LNCaP clone FGC (cell line): ENCODE measurements at regions not wholly inside any gene's neighbourhood (a gene's known extent, or its start where the extent isn't known, plus 50 kb on each side); places are given as distances from the start of the nearest gene placed in this dataset.
"Not testable (repeated sequence)": the region's sequence is repeated elsewhere in the genome, so short reads cannot be mapped to it uniquely, and the experiment has no call there.

ENCODE experiments used
- DNase-seq: peaks from one replicate; pipeline ENCODE4 v3.0.0-alpha.2; 2011; ENCODE audit warnings: low read depth
- H3K4me3 ChIP-seq: 2 replicates; pipeline ENCODE4 v1.5.1; 2011; ENCODE audit warnings: mild to moderate bottlenecking, low read depth, low read length, control low read depth
- TF ChIP-seq, protein P1 (sequence below): IDR thresholded peaks from 2 replicates; pipeline ENCODE4 v1.5.1; 2012; ENCODE audit warnings: mild to moderate bottlenecking; ENCODE audit not compliant: control insufficient read depth, insufficient read depth; ENCODE audit errors: extremely low read depth

DNA sequence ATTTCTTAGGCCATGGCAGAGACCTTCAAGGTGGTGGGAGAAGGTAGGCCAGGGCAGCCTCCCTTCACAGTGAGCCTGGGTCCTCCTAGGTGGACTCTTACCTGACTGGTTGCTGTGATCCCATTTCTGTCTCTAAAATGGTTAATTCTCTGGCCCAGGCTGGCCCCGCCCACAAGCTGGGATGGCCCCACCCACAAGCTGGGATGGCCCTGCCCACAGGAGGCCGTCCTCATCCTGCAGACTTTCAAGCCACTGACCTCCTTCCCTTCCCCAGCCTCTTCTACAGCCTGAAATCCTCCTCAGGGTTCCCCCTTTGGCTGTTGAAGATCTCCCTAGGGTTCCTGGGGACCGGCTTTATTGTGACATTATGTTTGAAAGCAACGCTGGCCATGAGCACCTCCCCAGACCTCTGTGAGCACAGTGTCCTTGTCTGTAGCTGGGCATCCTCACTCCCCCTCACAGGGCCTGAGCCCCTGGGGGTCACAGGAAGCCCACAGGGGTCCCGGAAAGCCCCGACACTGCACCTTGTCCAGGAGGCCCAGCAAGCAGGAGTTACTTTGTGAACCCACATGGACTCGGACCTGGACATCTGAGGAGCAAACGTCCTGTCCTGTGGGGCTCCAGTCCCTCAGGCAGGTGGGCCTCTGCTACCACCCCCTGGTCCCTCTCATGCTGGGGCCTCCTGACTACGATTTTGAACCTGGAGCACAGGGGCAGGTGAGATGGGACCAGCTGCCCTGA lies 621.7 kb downstream of the MATN1 start:
- H3K4me3 ChIP-seq = no peak overlapping the region
- TF ChIP-seq, protein P1, sequence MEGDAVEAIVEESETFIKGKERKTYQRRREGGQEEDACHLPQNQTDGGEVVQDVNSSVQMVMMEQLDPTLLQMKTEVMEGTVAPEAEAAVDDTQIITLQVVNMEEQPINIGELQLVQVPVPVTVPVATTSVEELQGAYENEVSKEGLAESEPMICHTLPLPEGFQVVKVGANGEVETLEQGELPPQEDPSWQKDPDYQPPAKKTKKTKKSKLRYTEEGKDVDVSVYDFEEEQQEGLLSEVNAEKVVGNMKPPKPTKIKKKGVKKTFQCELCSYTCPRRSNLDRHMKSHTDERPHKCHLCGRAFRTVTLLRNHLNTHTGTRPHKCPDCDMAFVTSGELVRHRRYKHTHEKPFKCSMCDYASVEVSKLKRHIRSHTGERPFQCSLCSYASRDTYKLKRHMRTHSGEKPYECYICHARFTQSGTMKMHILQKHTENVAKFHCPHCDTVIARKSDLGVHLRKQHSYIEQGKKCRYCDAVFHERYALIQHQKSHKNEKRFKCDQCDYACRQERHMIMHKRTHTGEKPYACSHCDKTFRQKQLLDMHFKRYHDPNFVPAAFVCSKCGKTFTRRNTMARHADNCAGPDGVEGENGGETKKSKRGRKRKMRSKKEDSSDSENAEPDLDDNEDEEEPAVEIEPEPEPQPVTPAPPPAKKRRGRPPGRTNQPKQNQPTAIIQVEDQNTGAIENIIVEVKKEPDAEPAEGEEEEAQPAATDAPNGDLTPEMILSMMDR = no peak
- no peak for DNase-seq

DNA sequence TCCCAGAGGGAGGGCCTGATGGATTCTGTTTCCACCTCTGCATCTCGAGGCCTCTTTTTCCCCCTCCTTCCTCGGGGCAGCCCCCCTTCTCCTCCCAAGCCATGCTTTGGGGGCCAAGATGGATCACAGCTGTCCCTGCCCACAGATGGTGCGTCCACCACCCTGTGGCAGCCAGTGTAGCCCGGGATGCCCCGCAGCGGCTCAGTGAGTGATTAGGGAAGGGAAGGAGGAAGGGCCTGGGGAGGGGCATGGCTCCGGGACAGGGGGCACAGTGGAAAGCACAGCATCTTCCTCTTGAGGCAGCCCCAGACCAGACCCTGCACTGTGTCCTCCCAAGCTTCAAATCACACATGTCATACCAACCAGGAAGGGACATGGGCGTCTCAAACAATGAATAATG lies 622.4 kb downstream of the MATN1 start:
- DNase-seq = no peak
- no peak overlapping the region for H3K4me3 ChIP-seq
- TF ChIP-seq, protein P1 = no peak

DNA sequence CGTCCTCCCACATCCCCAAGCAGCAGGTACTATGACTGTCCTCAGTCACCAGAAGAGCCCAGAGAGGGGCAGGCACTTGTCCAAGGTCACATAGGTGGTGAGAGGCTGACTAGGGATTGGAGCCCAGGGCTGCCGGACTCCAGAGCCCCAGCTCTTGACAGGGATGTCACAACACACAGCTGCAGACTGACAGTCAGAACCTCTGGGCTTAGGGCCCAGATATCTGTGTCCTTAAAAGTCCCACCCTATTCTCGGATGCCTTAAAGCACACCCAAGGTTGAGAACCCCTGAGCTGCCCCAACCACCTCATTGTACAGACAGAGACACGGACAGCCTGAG lies 622.9 kb downstream of the MATN1 start:
- TF ChIP-seq, protein P1 = no peak
- H3K4me3 ChIP-seq = no peak overlapping the region
- no peak for DNase-seq

DNA sequence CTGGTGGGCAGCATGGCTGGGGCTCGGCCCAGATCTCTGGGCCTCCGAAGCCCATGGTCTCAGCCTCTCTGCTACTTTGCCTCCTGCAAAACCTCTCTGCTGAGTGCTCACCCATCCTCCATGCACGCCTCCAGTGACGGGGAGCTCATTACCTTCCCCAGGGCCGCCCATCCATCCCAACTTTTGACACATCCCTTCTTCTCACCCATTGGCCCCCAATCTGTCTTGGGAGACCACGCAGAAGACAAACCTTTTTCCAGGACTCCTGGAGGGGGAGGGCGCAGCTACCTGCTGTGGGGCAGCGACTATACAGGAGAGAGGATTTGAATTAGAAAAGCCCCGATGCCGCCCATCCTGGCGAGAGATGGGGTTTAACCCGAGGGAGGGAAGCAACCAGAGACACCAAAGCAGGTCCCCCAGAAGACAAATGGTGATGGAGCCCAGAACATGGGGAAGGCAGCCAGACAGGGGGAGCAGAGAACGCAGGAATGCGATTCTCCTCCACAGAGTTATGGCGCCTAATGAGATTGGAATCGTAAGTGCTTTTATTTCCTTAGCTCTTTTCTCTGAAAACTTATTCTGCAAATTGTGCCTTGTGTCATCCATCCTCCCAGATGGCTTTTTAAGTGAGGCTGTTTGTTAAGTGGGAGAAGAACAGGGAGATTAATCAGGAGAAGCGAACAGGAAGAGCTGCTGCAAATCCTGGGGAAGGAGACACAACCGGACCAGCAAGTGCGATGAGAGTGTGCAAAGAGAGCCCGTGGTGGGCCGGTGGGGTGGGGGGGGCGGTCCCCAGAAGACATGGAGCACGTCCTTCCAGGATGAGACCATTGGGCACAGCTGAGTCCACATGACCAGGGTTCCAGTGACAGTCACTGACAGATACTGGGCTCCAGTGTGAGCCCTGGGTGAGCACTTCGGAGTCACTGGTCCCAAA lies 623.5 kb downstream of the MATN1 start:
- no peak overlapping the region for H3K4me3 ChIP-seq
- no peak for DNase-seq
- TF ChIP-seq, protein P1 = no peak

DNA sequence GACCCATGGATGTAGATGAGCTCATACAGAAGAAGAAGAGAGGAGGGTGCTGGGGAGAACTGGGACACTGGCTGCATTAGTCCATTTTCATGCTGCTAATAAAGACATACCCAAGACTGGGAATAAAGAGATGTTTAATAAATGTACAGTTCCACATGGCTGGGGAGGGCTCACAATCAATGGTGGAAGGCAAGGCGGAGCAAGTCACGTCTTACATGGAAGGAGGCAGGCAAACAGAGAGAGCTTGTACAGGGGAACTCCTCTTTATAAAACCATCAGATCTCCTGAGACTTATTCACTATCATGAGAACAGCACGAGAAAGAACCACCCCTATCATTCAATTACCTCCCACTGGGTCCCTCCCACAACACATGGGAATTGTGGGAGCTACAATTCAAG lies 625.5 kb downstream of the MATN1 start:
- not testable (repeated sequence) for DNase-seq, H3K4me3 ChIP-seq

DNA sequence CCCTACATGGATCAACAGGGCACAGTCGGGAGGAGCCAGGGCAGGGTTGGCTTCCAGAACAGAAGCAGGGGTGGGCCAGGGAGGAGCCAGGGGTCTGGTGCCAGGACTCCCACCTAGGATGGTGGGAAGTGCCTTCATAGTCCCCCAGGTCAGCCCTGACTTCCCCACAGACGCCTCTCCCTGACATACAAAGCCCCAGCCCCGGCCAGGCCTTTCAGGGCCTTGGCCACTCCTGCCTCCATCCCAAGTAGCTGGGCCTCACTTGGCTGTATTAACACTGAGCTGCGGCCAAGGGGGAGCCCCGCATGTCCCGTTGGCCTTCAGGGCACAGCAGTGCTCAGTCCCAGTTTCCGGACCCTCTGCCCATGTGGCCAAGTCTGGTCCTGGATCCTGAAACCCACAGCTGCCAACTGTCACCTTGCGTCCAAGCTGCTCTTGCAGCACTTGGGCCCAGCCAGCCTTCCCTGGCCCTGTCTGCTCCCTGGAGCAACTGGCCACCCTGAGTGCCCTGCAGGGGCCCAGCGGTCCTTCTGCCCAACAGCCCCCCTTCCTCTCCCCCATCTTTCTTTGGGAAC lies 627.8 kb downstream of the MATN1 start:
- TF ChIP-seq, protein P1 = no peak
- no peak overlapping the region for H3K4me3 ChIP-seq
- DNase-seq = no peak

DNA sequence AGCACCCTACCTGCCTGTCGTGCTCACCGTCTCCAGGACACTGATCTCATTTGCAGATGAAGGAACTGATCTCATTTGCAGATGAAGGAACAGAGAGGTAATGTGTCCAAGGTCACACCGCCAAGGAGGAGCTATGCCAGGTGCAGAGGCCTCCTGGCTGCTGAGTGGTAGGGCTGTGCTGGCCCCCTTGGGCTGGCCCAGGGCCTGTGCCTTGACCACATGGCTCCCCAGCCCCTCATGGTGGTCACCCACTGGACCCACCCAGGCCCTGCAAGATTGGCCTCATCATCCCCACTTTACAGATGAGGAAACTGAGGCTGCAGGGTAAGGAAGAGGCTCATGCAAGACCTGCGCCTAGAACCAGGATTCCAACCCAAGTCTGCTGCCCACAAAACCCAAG lies 628.3 kb downstream of the MATN1 start:
- DNase-seq = no peak
- H3K4me3 ChIP-seq = no peak overlapping the region
- TF ChIP-seq, protein P1 = no peak
